Activated B cell treated with CpG ODN at 0.5 μM for 24 hours (primary cell): ENCODE measurements at regions not wholly inside any gene's neighbourhood (a gene's known extent, or its start where the extent isn't known, plus 50 kb on each side); places are given as distances from the start of the nearest gene placed in this dataset.

Experiments used
- ATAC-seq: fragments of 200-7000 bp; cut with Tn5 transposase; one replicate; pipeline ENCODE4 v1.10.0; 2021; ENCODE audit warnings: low read depth, mild to moderate bottlenecking, moderate library complexity
- CTCF ChIA-PET: fragments of 350-600 bp; sonication (Branson Sonifier 250); formaldehyde crosslinking; loops from one replicate; lab custom pipeline; 2021; ENCODE audit warnings: antibody characterized with exemption; lab: Charles Lee
- POLR2A ChIA-PET: fragments of 350-600 bp; sonication (Branson Sonifier 250); formaldehyde crosslinking; loops from one replicate; lab custom pipeline; 2021; ENCODE audit warnings: antibody characterized with exemption; lab: Charles Lee
- DNase-seq: peaks from one replicate; pipeline ENCODE4 v3.0.0; 2022
- H3K27ac Mint-ChIP-seq: one replicate; pipeline ENCODE4 v1.8.0; 2020; ENCODE audit warnings: mixed read lengths
- H3K27me3 Mint-ChIP-seq: one replicate; pipeline ENCODE4 v1.8.0; 2021; ENCODE audit warnings: mixed read lengths
- H3K36me3 Mint-ChIP-seq: one replicate; pipeline ENCODE4 v1.8.0; 2021; ENCODE audit warnings: low read depth, mixed read lengths
- H3K4me1 Mint-ChIP-seq: one replicate; pipeline ENCODE4 v1.8.0; 2021; ENCODE audit warnings: mixed read lengths
- H3K4me3 Mint-ChIP-seq: one replicate; pipeline ENCODE4 v1.8.0; 2020; ENCODE audit warnings: mild to moderate bottlenecking, mixed read lengths
- H3K9me3 Mint-ChIP-seq: one replicate; pipeline ENCODE4 v1.8.0; 2020; ENCODE audit warnings: mixed read lengths
- intact Hi-C: fragments of 100-400 bp; cut with micrococcal nuclease; formaldehyde crosslinking; loops from one replicate; pipeline ENCODE4 v1.15.1; 2024
- TF ChIP-seq, protein P1 (sequence below): fragments of 200-600 bp; IDR thresholded peaks from one replicate; pipeline ENCODE4 v1.8.0; 2022; ENCODE audit warnings: antibody characterized with exemption, mild to moderate bottlenecking

DNA sequence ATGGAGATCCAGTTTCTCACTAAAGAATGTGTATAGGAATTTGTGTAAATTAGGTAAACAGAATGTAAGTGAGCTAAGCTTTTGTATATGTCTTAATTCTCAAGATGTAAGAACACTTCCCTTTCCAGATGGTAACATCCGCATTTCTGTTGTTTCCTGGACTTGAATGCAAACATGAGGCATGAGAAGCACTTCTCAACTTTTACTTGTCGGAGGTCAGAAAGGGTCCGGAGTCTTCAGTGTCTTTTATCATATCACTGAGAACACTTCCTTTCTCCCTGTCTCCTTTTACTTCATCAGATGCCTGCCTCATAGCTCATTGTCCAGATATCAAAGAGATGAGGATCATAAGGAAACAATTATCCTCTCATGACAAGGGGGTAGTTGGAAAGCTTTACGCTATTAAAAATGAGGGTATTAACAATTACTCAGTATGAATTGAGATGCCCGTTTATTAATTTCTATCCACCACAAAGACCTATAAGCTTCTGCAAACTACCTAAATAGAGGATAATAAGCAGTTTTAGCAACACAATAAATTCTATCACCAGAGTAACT, 214.1 kb upstream of the FLRT2 start:
- ChIA-PET POLR2A (no interaction called here), CTCF (no interaction called here)
- no peak for ATAC-seq
- no peak overlapping the region for H3K4me3 Mint-ChIP-seq
- H3K36me3 Mint-ChIP-seq = no peaks in the 10 kb centered on the region
- H3K9me3 Mint-ChIP-seq = peaks cover 7% of the 10 kb centered on the region
- no peak for DNase-seq
- intact Hi-C loops = no loop called here
- H3K27ac Mint-ChIP-seq = no peak overlapping the region
- no peaks in the 10 kb centered on the region for H3K27me3 Mint-ChIP-seq
- TF ChIP-seq, protein P1, sequence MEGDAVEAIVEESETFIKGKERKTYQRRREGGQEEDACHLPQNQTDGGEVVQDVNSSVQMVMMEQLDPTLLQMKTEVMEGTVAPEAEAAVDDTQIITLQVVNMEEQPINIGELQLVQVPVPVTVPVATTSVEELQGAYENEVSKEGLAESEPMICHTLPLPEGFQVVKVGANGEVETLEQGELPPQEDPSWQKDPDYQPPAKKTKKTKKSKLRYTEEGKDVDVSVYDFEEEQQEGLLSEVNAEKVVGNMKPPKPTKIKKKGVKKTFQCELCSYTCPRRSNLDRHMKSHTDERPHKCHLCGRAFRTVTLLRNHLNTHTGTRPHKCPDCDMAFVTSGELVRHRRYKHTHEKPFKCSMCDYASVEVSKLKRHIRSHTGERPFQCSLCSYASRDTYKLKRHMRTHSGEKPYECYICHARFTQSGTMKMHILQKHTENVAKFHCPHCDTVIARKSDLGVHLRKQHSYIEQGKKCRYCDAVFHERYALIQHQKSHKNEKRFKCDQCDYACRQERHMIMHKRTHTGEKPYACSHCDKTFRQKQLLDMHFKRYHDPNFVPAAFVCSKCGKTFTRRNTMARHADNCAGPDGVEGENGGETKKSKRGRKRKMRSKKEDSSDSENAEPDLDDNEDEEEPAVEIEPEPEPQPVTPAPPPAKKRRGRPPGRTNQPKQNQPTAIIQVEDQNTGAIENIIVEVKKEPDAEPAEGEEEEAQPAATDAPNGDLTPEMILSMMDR = no peak
- H3K4me1 Mint-ChIP-seq = no peaks in the 10 kb centered on the region

DNA sequence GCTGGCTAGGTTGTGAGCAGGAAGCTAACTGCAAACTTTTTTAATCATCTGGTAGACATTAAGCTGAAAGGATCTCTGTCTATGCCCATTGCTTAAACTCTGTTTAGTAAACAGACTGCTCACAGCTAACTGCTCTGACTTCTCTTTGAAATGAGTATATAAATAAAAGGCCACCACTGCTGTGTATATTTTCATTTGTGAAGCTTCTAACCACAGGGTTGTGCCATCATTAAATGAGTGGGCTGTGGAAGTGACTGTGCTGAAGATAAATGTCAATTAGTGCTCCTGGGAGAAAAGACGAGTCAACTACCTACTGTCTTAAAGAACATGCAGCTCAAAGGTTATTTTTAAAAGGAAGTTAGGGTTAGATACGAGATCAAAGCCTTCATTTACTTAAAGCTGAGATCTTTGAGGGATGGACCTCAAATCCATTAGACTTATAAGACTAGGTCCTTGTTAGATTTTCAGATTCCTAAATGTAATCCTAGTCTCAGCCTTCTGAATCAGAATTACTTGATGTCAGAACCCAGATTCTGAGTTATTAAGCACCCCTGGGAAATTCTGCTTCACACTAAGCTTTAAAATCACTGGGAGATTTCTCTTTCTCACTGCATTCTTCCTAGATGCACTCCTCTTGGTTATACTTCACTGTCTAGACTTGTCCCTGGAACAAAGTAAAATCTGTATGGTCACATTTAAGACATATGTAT, 213.1 kb upstream of the FLRT2 start:
- POLR2A ChIA-PET = no interaction called here
- H3K9me3 Mint-ChIP-seq = peaks cover 7% of the 10 kb centered on the region

DNA sequence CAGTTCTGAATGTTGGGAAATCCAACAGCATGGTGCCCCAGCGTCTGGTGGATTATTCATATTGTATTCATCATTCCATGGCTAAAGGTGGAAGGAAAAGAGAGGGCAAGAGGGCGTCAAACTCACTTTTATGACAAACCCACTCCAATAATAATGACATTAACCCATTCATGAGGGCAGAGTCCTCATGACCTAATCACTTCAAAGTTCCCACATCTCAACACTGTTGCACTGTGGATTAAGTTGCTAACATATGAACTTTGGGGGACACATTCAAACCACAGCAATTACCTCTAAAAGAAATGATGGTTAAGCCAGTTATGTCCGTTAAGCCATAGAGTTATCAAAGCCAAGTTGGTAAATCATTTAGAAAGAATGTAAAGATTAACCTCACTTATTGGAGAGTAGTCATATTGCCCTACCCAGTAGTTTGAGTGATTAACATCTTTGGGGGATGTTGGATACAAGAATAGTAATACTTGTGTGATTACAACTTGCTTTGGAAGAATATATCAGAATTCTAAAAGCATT, 212.4 kb upstream of the FLRT2 start:
- H3K4me3 Mint-ChIP-seq = no peak overlapping the region
- H3K4me1 Mint-ChIP-seq = no peaks in the 10 kb centered on the region
- ChIA-PET CTCF (no interaction called here), POLR2A (no interaction called here)
- ATAC-seq = no peak
- no peak for DNase-seq
- intact Hi-C loops = no loop called here
- H3K27ac Mint-ChIP-seq = no peak overlapping the region
- TF ChIP-seq, protein P1 = no peak
- no peaks in the 10 kb centered on the region for H3K27me3 Mint-ChIP-seq
- H3K9me3 Mint-ChIP-seq = peaks cover 7% of the 10 kb centered on the region
- no peaks in the 10 kb centered on the region for H3K36me3 Mint-ChIP-seq

More for the DNA sequence above, 213.1 kb upstream of the FLRT2 start:
- Mint-ChIP-seq H3K27me3 (no peaks in the 10 kb centered on the region), H3K4me1 (no peaks in the 10 kb centered on the region), H3K4me3 (no peak overlapping the region), H3K36me3 (no peaks in the 10 kb centered on the region), H3K27ac (no peak overlapping the region)
- intact Hi-C loops = no loop called here
- DNase-seq (no peak), ATAC-seq (no peak)
- TF ChIP-seq, protein P1 = no peak
- CTCF ChIA-PET = no interaction called here

DNA sequence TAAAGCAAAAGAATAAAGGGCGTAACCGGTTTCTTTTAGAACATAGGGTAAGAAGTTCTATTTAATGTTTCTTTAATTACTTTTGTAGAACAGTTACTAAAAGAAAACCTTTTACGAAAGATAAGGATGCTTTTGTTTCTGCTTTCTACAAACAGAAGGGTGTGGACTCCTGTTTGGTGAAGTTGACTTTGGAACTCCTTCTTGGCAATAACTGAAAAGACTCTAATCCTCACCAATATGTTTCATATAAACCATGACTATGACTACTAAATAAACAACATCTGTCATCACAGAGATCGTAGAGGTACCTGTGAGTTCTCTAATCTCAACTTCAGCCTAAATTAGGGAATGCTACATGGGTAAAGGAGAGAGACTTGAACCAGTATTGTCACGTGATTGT, 210.8 kb upstream of the FLRT2 start:
- no peak overlapping the region for H3K4me3 Mint-ChIP-seq
- ATAC-seq (no peak), DNase-seq (no peak)
- ChIA-PET CTCF (no interaction called here), POLR2A (no interaction called here)
- intact Hi-C loops = no loop called here
- H3K36me3 Mint-ChIP-seq = no peaks in the 10 kb centered on the region
- TF ChIP-seq, protein P1 = no peak
- no peaks in the 10 kb centered on the region for H3K27me3 Mint-ChIP-seq
- peaks cover 7% of the 10 kb centered on the region for H3K9me3 Mint-ChIP-seq
- H3K27ac Mint-ChIP-seq = no peak overlapping the region
- no peaks in the 10 kb centered on the region for H3K4me1 Mint-ChIP-seq

DNA sequence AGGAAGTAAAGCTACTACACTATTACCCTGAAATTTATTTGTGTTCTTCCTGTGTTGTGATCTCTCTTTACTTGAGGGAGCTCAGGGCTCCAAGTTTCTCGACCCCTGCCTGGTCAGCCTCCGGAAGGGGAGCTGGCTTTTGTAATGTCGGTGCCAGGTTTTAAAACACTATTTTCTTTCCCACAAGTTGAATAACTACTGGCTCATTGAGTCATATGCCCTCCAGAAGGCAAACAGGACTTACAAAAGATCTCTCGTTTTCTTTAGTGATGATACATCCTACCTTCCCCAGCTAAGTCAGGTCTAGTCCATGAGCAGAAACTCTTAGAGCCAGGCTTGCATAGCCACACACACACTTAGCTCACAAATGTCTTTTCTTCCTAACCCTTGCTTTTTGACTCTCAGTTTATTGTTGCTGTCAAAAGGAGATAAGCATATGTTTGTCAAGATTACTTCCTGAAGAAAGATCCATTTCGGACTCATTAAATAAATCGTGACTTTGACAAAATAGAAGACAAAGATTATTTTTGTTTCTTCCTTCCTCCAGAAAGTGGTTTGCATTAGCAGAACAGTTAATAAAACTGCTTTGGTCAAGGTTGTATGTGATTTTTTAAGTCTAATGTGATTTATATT, 209.8 kb upstream of the FLRT2 start:
- TF ChIP-seq, protein P1 = no peak
- H3K36me3 Mint-ChIP-seq = no peaks in the 10 kb centered on the region
- ChIA-PET POLR2A (no interaction called here), CTCF (no interaction called here)
- H3K27ac Mint-ChIP-seq = no peak overlapping the region
- no peak for DNase-seq
- H3K4me1 Mint-ChIP-seq = no peaks in the 10 kb centered on the region
- intact Hi-C loops = no loop called here
- no peak overlapping the region for H3K4me3 Mint-ChIP-seq
- no peak for ATAC-seq
- peaks cover 7% of the 10 kb centered on the region for H3K9me3 Mint-ChIP-seq
- H3K27me3 Mint-ChIP-seq = no peaks in the 10 kb centered on the region
